ENCODE measurements at regions not wholly inside any gene's neighbourhood (a gene's known extent, or its start where the extent isn't known, plus 50 kb on each side); places are given as distances from the start of the nearest gene placed in this dataset.

- no peak overlapping the region for H3K4me3 ChIP-seq
- TF ChIP-seq POLR2A (IDR thresholded peaks at IDR 0.05), result no peak
- TF ChIP-seq CTCF (IDR thresholded peaks at IDR 0.05), result no peak
- 79 to 90% (median 86%) methylated on average over 4 of the region's 4 CpGs for WGBS, 4 donors
- no peak overlapping the region for H3K27ac ChIP-seq
- H3K4me1 ChIP-seq (replicated peaks in 1 of 2), result peaks cover 0 to 7% of the 10 kb centered on the region in 2 donors
- H3K27me3 ChIP-seq, result no peaks in the 10 kb centered on the region
- intact Hi-C loops (cut with DNase I), result no loop called here
- H3K36me3 ChIP-seq (replicated peaks in 1 of 2), result no peaks in the 10 kb centered on the region
- H3K9me3 ChIP-seq (replicated peaks in 1 of 3), result no peaks in the 10 kb centered on the region
- DNase-seq, result no peak
These were observed 324.8 kb upstream of the TBL1XR1 start for GRCh38 chr3:177522051-177522450.

GRCh38 chr3:177523067-177523675 lies 325.9 kb upstream of the TBL1XR1 start:
- Histone ChIP-seq H3K4me3 (no peak overlapping the region), H3K27me3 (no peaks in the 10 kb centered on the region), H3K27ac (no peak overlapping the region), H3K4me1 (replicated peaks in 1 of 2) (peaks cover 0 to 7% of the 10 kb centered on the region in 2 donors), H3K36me3 (replicated peaks in 1 of 2) (no peaks in the 10 kb centered on the region), H3K9me3 (replicated peaks in 1 of 3) (no peaks in the 10 kb centered on the region)
- no peak for DNase-seq
- intact Hi-C loops (cut with DNase I), result no loop called here
- WGBS, 4 donors, result 39 to 53% (median 46%) methylated on average over 3 of the region's 3 CpGs
- TF ChIP-seq CTCF (IDR thresholded peaks at IDR 0.05) (no peak), POLR2A (IDR thresholded peaks at IDR 0.05) (no peak)

- no peak overlapping the region for H3K27ac ChIP-seq
- no peaks in the 10 kb centered on the region for H3K9me3 ChIP-seq (replicated peaks in 1 of 3)
- H3K36me3 ChIP-seq (replicated peaks in 1 of 2), result no peaks in the 10 kb centered on the region
- H3K27me3 ChIP-seq, result no peaks in the 10 kb centered on the region
- H3K4me1 ChIP-seq (replicated peaks in 1 of 2), result peaks cover 0 to 7% of the 10 kb centered on the region in 2 donors
- no peak for DNase-seq
- H3K4me3 ChIP-seq, result no peak overlapping the region
- WGBS, 4 donors, result 82 to 85% (median 85%) methylated on average over 4 of the region's 4 CpGs
- intact Hi-C loops (cut with DNase I), result no loop called here
- TF ChIP-seq POLR2A (IDR thresholded peaks at IDR 0.05) (no peak), CTCF (IDR thresholded peaks at IDR 0.05) (no peak)
These were observed 326.7 kb upstream of the TBL1XR1 start for GRCh38 chr3:177523872-177524438.

GRCh38 chr3:177524742-177525141 lies 327.5 kb upstream of the TBL1XR1 start:
- Histone ChIP-seq H3K27ac (no peak overlapping the region), H3K4me3 (no peak overlapping the region), H3K27me3 (no peaks in the 10 kb centered on the region), H3K36me3 (replicated peaks in 1 of 2) (no peaks in the 10 kb centered on the region), H3K4me1 (replicated peaks in 1 of 2) (peaks cover 0 to 13% of the 10 kb centered on the region in 2 donors), H3K9me3 (replicated peaks in 1 of 3) (no peaks in the 10 kb centered on the region)
- DNase-seq, result no peak
- no peak for TF ChIP-seq CTCF (IDR thresholded peaks at IDR 0.05)
- no peak for TF ChIP-seq POLR2A (IDR thresholded peaks at IDR 0.05)
- intact Hi-C loops (cut with DNase I), result no loop called here
- WGBS, 4 donors, result 96 to 99% (median 97%) methylated on average over 4 of the region's 4 CpGs

Data from adrenal gland (tissue), 9 donors.